Activated naive CD4-positive, alpha-beta T cell treated with anti-CD3 and anti-CD28 coated beads, Interleukin-2, amount 50 U/mL, for 16 hours (primary cell): ENCODE measurements at regions not wholly inside any gene's neighbourhood (a gene's known extent, or its start where the extent isn't known, plus 50 kb on each side); places are given as distances from the start of the nearest gene placed in this dataset.
A peak's percentile ranks its signal among the peaks of the same experiment; 100 is the strongest.

Experiments
- DNase-seq: peaks from one replicate; pipeline ENCODE4 v3.0.0-alpha.2; 2020

DNA sequence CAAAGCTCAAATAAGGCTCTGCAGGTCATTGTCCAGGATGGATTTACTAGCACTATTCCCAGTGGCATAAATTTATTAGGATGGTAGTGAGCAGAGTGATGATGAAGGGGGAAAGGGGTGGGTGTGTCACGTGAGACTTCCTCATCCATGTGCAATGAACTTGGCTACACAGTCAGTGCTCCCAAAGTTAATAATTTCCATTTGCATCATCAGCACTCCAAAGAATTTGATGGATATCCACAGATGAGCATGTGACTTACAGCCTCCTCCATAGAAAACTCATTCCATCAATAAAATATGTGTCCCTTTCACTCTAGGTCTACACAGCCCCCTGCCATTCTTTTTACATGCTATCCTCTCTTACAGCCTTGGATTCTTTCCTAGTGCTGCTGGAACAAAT, 142.6 kb upstream of the PLPP4 start:
- no peak for DNase-seq

DNA sequence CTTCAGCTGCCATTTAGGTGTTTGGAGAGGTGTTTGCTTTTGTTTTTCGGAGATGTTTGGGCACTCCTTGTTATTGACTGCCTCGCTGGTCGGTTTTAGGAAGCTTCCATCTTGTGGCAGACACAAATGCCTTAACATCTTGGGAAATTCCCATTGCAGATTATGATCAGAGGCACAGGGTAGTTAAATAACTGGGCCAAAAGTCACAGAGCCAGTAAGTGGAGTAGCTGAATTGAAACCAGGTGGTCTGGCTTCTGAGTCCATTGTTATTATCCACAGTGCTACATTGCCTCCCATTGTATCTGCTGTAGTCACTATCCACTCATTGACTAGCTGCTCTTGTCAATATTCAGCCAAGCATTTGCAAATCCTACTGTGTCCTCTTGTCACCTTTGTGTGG, 138.2 kb upstream of the PLPP4 start:
- DNase-seq = no peak

DNA sequence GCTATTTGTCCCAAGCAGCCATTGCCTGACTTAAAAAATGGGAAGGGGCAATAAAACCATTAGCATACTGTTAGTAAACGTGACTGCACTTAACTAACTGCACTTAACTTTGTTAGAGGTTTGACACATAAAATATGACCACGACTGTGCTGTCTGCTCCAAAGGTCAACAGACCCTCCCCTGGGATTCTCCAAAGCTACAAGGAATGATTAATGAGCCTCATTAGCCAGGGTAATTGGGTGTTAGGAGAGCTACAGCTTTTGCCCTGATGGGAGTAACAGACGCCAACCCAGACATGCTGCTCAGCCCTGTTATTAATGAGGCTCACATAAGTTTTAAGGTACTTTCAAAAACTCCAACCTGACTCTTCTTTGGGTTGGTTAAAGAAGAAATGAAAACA, 129.4 kb upstream of the PLPP4 start:
- DNase-seq = no peak

DNA sequence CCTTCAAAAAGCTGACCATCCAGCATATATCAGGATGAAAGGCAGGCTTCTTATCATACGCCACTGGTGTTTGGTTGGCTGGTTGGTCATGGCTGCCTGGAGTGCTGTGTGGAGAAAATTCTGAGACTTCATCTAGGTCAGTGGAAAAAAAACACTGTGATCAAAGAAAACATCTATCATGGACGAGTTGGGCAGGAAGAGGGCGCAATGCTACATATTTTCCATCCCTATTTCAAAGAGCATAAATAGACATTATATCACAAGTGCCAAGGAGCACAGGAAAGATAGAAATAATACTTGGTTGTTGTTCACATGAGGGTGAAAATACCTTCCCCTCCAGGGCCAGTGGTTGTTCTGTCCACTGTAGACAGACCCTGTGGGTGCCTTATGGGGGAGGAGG, 128.4 kb upstream of the PLPP4 start:
- DNase-seq = no peak

DNA sequence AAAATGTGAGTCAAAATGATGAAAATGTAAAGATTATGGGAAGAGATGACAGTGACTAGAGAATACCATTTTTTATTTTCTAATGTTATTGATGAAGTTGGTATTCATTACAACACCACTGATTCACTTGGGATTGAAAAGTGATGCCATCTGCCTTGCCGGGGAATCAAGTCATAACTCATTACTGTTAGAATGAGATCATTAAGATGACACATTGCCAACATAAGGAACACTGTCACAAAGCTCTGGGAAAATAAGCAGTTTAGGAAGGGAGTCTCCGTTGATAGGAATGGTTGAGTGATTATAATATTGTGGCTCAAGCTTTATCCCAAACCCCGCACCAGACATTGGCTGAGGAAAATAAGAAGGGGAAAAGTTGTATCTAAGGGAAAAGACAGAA, 121.5 kb upstream of the PLPP4 start:
- no peak for DNase-seq

DNA sequence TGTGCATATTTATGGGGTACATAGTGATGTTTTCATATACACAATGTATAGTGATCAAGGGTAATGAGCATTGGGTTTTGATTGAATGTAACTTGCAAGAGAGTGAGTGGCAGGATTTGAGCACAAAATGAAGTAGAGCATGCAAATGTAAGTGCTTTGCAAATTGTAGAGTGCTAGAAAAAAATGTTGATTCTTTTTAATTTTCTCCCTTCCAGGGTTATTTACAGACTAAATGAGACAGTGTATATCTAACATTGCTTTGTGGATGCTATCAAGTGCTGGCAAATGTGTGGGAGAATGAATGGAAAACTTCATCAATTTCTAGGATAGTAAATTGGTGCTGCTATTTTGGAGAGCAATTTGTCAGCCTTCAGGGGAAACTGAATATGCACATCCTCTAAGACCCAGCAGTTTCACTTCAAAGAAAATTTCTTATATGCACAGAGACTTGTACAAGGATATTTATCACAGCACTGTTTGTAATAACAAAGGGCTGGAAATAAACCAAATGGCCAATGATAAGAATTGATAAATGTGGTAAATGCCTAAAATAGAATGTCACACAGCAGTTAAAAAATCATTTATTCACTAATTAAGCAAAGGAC, 120.6 kb upstream of the PLPP4 start:
- DNase-seq = no peak

DNA sequence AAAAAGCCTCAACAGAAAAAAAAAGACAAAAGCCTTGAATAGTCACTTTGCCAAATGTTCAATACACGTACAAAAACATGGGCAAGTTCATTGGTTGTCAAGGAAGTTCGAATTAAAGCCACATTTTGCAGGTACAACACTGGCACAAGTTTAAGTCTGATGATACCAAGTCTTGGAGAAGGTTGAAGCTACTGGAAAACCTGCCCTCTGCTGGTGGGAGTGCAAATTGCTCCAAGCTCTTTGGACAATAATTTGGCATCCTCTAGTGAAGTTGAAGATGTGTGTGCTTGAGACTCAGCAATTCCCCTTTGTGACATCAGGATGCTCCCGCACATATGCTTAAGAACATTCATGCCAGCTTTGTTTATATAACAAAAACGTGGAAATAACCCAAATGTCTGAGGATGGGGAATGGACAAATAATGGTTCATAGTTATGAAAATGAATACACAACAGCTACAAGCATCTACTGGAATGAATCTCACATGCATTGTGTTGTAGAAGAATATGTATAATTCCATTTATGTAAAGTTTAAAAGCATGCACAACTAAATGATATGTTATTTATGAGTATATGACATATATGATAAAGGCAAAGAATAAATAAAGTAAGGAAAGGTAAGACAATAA, 120.0 kb upstream of the PLPP4 start:
- DNase-seq = peak; percentile 53

DNA sequence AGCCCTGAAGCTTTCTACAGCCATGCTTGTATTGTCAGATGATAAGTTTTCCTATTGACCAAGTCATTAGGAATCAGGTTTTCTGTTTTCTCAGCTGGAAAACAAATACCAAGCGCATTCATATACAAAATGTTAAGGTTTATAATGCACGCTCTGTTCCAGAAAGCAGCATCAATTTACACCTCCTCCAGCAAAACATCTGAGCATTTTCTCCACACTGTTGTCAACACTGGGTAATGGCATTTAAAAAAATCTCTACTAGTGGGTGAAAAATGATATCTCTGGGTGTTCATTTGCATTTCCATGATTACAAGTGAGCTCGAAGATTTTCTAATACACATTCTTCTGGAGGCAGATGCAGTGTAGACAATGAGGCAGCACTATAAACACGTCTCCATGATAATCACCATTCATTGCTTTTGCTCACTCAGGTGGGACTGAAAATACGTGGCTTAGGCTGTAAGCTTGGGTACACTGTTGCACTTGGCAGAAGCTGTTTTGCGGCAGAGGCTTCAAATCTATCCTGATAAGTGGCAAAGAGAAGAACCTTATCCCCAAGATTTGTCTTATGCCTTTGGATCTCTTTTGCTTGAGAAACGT, 114.8 kb upstream of the PLPP4 start:
- no peak for DNase-seq

DNA sequence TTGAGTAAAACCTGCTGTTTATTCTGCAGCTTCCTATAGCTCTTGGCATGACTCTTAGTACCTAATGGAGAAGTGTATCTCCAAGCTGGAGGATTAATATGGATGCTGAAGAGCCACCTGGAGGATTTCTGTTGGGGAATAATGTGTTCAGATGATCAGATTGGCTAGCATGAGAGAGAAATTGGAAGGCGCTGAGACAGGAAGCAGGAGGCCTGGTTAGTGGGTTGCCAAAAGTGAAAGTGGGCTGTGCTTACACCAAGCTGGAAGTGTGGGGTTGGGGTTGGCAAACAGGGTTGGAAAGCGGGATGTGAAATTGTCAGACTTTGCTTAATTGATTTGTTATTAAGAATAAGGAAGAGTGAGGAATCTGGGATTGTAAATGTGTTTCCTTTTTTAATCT, 111.8 kb upstream of the PLPP4 start:
- no peak for DNase-seq

DNA sequence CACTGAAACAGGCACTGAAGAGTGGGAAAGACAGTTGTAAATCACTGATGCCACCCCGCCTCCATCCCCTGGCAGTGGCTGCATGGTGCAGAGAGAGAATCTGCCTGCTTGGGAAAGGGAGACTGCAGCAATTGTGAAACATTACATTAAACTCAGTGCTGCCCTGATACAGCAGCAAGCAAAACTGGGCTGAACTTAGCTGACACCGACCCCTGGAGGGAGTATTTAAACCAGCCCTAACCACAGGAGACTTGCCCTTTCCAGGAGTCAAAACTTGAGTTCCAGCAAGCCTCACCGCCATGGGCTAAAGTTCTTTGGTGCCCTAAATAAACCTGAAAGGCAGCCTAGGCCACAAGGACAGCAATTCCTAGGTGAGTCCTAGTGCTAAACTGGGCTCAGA, 109.4 kb upstream of the PLPP4 start:
- no peak for DNase-seq

DNA sequence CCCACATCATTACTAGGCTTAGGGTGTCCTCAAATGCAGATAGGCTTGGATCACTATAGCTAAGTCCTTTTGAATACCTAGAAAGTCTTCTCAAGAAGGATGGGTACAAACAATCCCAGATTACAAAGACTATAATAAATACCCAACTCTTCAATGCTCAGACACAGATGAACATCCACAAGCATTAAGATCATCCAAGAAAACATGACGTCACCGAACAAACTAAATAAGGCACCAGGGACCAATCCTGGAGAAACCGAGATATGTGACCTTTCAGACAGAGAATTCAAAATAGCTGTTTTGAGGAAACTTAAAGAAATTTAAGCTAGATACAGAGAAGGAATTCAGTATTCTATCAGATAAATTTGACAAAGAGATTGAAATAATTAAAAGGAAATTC, 108.0 kb upstream of the PLPP4 start:
- DNase-seq = no peak

DNA sequence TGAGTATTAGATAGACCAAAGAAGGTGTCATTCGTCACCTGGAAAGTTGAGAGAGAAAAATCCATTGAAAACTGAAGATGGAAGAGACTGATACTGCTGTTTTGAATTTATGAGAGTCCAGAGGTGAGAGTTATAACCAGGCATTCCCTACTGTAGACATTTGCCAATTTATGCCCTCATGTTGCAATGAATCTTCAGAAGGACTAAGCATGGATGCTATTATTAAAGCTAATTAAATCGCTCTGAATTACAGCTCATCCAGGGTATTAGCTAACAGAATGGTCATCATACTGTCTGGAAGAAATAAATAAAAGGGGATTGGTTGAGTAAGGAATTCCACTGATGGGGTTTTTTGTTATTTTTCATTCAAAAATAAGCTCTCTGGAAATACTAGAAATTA, 101.6 kb upstream of the PLPP4 start:
- DNase-seq = no peak

DNA sequence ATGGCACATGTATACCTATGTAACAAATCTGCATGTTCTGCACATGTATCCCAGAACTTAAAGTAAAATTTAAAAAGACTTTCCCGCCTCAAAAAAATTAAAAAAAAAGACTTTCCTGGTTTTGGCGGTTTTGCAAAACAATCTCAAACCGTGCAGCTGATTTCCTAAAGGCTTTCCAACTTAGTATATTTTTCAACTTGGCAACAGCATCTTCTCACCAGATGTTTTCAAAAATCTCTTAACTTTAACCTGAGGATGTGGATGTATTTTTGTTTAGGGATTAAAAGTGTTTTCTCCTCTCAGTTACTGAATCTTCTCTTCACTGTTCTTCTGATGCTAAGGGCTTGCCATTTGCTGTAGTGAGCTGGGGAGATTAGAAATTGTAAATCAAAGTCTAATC, 96.5 kb upstream of the PLPP4 start:
- DNase-seq = no peak

DNA sequence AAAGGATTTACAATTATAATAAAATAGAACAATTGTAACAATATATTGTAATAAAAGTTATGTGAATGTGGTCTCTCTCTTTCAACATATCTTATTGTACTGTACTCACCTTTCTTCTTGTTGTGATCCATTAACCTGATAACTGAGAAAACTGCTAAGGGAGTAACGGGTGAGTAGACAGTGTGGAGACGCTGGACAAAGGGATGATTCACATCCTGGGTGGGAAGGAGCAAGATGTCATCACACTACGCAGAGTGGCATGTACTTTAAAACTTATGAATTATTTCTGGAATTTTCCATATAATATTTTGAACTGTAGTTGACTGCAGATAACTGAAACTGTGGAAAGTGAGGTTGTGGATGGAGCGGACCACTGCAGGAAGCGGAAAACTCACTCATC, 91.2 kb upstream of the PLPP4 start:
- no peak for DNase-seq

DNA sequence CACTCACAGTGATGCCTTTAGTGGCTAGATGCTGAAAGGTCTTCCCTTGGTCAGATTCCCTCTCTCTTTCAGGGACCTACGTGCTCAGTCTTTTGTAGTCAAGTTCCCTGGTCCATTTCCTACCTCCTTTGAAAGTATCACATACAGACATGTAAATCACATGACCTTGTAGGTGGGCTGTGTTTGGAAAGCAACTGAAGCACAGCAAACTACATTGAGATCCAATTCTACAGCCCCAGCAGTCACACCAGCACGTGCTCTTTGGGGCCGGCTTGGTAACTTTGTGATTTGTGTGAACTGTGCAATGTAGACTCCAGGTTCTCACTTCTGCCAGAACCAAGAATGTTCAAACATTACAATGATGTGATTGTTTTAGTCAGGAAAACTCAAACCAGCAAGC, 89.7 kb upstream of the PLPP4 start:
- no peak for DNase-seq

DNA sequence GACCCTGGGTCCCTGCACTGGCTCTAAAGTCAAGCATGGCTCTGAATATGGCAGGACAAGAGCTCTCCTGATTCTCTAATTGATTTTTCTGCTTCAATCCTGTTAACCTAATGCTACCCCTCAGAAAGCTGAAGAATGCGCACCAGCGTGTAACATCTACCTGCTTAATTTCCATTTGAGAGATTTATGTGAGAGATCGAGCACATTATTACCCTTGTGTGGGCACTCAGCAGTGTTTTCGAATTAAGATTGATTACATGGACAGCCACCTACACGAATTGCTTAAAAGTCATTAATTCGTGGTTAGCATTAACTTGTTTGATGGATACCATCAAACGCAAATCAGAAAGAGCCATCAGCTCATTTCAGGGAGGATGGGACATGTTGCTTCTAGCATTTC, 88.7 kb upstream of the PLPP4 start:
- DNase-seq = no peak

DNA sequence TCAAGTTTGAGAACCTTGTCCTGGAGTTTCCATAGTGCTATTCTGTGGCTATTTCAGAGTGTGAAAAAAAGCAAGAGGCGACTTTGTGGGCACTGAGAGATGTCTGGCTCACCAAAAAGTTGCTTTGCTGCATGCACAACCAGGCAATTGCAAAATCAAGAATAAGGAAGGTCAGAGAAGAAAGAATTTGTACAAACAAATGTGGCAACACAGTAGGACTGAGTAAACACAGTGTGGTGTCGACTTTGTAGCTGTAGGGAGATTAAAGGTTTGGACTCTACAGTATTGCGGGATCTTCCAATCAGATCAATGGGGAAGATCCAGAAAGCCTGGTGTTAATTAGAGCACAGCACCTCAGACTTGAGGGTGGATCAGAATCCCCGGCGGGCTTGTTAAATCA, 88.1 kb upstream of the PLPP4 start:
- no peak for DNase-seq

DNA sequence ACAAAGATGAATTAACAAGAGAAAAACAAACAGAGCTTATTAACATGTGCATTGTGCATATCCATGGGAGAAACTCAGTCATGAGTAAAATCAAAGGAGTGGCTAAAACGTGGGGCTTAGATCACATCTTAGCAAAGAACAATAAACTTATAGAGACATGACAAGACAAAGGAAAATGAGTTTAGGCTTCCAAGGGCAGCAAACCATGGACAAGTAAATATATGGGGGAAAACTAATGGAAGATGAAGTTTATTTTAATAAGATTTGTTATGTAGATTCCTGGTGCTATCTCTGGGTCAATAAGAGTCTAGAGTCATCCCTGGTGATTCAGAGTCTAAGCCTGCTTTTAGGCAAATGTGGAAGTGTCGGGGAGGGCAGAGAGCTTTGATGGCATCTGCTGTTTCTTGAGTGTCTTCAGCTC, 87.2 kb upstream of the PLPP4 start:
- no peak for DNase-seq

DNA sequence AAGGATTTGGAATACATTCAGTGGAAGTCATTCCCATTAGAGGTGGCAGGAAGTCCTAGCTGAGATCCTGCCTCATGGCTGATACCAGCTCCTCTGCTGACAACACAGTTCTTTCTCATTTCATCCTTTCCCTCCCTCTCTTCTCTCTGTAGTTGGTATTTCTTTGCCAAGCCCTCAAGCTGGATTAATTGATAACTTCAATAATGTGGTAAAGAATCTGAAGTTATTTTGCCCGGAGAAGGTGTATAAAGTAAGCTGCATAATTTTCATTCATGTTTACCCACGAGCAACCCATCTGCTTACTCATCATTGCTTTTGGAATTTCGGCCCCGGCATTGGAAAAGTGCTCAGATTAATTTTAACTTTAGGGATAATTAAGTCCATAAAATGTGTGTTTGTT, 85.2 kb upstream of the PLPP4 start:
- DNase-seq = no peak

DNA sequence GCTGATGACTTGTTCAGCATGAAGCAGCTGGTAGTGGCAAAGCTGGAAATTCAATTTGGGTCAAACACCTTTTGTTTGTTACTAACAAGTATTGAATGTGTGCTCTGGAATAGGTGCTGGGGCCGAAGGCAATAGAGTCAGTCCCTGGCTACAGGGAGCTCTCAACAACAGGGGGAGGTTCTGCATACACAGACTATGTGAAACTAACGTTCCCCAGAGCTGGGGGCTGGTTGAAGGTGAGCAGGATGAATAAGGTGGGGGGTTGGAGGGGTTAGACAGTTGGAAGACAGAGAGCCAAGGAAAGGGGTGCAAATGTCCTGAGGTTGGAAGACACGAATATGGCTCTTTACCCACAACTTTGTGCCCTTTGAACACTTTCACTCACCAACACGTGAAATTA, 84.1 kb upstream of the PLPP4 start:
- no peak for DNase-seq

DNA sequence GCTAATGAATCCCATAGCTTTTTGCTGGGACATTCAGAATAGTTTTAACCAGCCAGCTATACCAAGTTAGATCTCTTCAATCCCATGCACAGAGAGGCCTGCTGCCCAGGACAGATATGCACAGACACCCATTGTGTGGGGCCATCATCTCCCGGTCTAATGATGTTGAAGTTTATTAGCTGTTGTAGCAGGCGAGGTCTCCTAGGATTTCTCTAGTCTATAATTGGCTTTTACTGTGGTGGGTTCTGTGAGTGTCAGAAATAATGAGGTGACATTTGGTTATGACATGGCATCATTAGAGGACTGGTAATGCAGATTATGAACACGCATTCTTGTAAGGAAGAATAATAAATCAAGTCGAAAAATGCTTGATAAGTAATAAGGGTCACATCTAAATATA, 81.4 kb upstream of the PLPP4 start:
- no peak for DNase-seq

DNA sequence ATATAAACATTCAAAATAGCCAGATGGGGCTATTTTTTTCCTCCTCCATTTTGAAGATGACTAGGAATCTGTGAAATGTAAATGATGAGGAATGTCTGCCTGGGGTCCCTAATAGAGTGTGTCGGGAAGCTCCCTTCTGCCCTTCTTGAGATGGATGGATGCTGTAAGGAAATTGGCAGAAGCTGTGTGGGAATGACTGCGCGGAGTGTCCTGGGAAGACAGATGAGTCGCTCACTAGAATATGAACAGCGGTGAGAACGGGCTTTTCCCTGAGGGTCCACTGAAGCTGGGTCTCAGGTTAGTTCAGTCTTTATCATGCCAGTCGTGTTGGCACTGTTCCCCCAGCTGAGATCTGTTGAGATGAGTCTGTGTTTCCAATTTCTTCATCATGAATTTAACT, 75.1 kb upstream of the PLPP4 start:
- DNase-seq = no peak

DNA sequence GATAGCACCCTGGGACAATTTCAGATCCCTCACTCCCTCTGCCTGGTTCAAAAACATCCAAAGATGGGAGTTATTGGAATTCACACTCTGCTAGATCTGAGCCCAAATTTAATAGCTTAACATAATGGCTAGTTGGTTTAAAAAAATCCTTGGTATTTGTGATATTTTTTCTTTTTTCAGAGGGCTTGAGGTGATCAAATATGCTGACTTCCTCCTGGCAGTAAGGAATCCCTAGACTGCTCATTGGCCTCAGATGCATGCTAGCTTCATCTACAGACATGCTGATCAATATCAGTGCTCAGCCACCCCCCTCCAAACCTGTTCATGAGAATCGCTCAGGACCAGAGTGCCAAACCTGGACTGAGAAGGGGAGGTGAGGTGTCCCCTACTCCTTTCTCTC, 74.7 kb upstream of the PLPP4 start:
- no peak for DNase-seq

DNA sequence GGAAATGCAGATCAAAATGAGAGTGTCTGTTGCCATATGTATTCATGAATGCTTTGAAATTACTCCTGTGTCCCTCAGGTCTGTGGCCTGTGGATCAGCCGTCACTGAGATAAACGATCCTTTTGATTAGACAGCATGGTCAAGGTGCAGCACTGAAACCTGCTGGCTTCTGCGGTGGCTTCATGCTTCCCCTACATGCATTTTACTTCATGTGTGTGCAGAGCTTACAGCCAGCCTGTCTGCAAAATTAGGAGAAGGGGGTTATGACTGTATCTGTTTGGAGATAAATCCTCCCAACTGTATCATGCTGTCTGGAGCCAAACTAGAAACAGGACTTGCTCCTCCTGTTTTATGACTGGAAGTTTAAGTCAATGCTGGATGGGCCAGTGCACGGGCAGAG, 71.0 kb upstream of the PLPP4 start:
- no peak for DNase-seq

DNA sequence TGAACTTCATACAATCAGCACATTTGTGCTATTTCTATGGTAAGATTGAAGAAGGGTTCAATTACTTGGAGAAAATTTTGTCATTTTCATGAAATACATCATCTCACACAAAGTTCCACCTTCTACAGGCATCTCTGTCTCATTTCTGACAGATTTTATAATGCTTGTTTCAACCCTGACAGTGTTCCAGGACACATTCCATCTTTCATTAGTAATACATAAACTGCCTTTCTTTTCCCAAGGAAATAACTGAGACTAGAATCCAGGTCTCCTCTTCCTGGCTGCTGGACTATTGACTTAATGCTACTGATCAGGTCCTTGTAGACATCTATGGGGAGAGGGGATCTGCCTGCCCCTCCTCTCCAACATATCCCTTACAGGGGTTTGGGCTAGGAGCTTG, 70.1 kb upstream of the PLPP4 start:
- DNase-seq = no peak
